ENCODE measurements at regions not wholly inside any gene's neighbourhood (a gene's known extent, or its start where the extent isn't known, plus 50 kb on each side); places are given as distances from the start of the nearest gene placed in this dataset.
"Not testable (repeated sequence)": the region's sequence is repeated elsewhere in the genome, so short reads cannot be mapped to it uniquely, and the experiment has no call there.

- no peak for DNase-seq (ENCODE audit: low read depth)
Observed at GRCh38 chr15:77877869-77878577, 199.5 kb downstream of the TBC1D2B start.

- DNase-seq (ENCODE audit: low read depth) = not testable (repeated sequence)
Observed at GRCh38 chr15:77876107-77876820, 201.2 kb downstream of the TBC1D2B start.

GRCh38 chr15:77875066-77875721, 202.3 kb downstream of the TBC1D2B start:
- DNase-seq (ENCODE audit: low read depth) = not testable (repeated sequence)

GRCh38 chr15:77874063-77874462, 203.4 kb downstream of the TBC1D2B start:
- DNase-seq (ENCODE audit: low read depth) = no peak

- not testable (repeated sequence) for DNase-seq (ENCODE audit: low read depth)
Observed at GRCh38 chr15:77872521-77873425, 204.7 kb downstream of the TBC1D2B start.

- DNase-seq (ENCODE audit: low read depth) = no peak
Observed at GRCh38 chr15:77871852-77872371, 205.6 kb downstream of the TBC1D2B start.

- DNase-seq (ENCODE audit: low read depth) = no peak
Observed at GRCh38 chr15:77870195-77871065, 207.1 kb downstream of the TBC1D2B start.

- no peak for DNase-seq (ENCODE audit: low read depth)
Observed at GRCh38 chr15:77869021-77869895, 208.3 kb downstream of the TBC1D2B start.

GRCh38 chr15:77868048-77868629, 209.4 kb downstream of the TBC1D2B start:
- not testable (repeated sequence) for DNase-seq (ENCODE audit: low read depth)

GRCh38 chr15:77867266-77868047, 210.1 kb downstream of the TBC1D2B start:
- DNase-seq (ENCODE audit: low read depth) = no peak

GRCh38 chr15:77866596-77867125, 210.8 kb downstream of the TBC1D2B start:
- no peak for DNase-seq (ENCODE audit: low read depth)

- no peak for DNase-seq (ENCODE audit: low read depth)
Observed at GRCh38 chr15:77866186-77866585, 211.3 kb downstream of the TBC1D2B start.

GRCh38 chr15:77865701-77866100, 211.8 kb downstream of the TBC1D2B start:
- DNase-seq (ENCODE audit: low read depth) = no peak

GRCh38 chr15:77865106-77865610, 212.4 kb downstream of the TBC1D2B start:
- DNase-seq (ENCODE audit: low read depth) = no peak

- no peak for DNase-seq (ENCODE audit: low read depth)
Observed at GRCh38 chr15:77864211-77865105, 213.1 kb downstream of the TBC1D2B start.

GRCh38 chr15:77863491-77864105, 213.9 kb downstream of the TBC1D2B start:
- no peak for DNase-seq (ENCODE audit: low read depth)

Data from stromal cell of bone marrow (primary cell).